SH-SY5Y (cell line): ENCODE measurements at regions not wholly inside any gene's neighbourhood (a gene's known extent, or its start where the extent isn't known, plus 50 kb on each side); places are given as distances from the start of the nearest gene placed in this dataset.

ENCODE experiments used
- GATA2 ChIP-seq: IDR thresholded peaks from 2 replicates; pipeline ENCODE4 v1.6.1; 2011; ENCODE audit warnings: mild to moderate bottlenecking, low read depth, low read length
- GATA3 ChIP-seq: IDR thresholded peaks from 2 replicates; pipeline ENCODE4 v1.6.1; 2011; ENCODE audit warnings: low read depth, mild to moderate bottlenecking, low read length, moderate library complexity

DNA sequence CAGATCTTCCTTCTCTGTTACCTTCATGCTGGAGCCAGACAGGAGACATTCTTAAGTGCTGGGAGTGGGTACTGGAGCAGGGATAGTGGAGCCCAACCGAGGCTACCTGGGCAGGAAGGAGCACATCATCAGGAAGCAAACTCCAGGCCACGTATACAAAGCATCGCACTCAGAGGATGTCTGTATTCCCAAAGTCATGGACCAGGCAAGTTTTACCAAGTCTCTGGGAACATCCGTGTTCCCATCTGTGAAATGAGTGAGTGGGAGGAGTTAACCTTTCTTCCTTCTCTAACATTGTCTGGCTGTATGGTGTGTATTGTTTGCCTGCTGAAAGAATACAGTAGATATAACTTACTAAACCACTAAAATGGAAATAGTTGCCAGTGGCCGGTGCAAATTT lies 175.0 kb upstream of the TMEM45B start:
- TF ChIP-seq GATA2, result no peak
- no peak for TF ChIP-seq GATA3
